WTC11 (cell line): ENCODE measurements at regions not wholly inside any gene's neighbourhood (a gene's known extent, or its start where the extent isn't known, plus 50 kb on each side); places are given as distances from the start of the nearest gene placed in this dataset.

Source experiments
- ATAC-seq: fragments of 200-7000 bp; cut with Tn5 transposase; 2 replicates; pipeline ENCODE4 v1.10.0; 2021; ENCODE audit warnings: mild to moderate bottlenecking, moderate library complexity
- CTCF ChIA-PET: fragments of 300-600 bp; sonication (Branson Sonifier 250); formaldehyde crosslinking; loops from one replicate; lab custom pipeline; 2021; ENCODE audit warnings: antibody characterized with exemption; lab: Charles Lee
- POLR2A ChIA-PET: fragments of 350-600 bp; sonication (Branson Sonifier 250); formaldehyde crosslinking; loops from one replicate; lab custom pipeline; 2021; ENCODE audit warnings: antibody characterized with exemption; lab: Charles Lee
- DNase-seq: peaks from one replicate; pipeline ENCODE4 v3.0.0; 2021; ENCODE audit warnings: low spot score
- H3K27ac Mint-ChIP-seq: 2 replicates; pipeline ENCODE4 v1.8.0; 2021; ENCODE audit warnings: mixed read lengths
- H3K27me3 Mint-ChIP-seq: 2 replicates; pipeline ENCODE4 v1.8.0; 2021; ENCODE audit warnings: low read depth, mild to moderate bottlenecking, moderate library complexity, mixed read lengths
- H3K36me3 Mint-ChIP-seq: 2 replicates; pipeline ENCODE4 v1.8.0; 2021; ENCODE audit warnings: mixed read lengths
- H3K4me1 Mint-ChIP-seq: 2 replicates; pipeline ENCODE4 v1.8.0; 2022; ENCODE audit warnings: mixed read lengths
- H3K4me3 Mint-ChIP-seq: 2 replicates; pipeline ENCODE4 v1.8.0; 2021; ENCODE audit warnings: mild to moderate bottlenecking, moderate library complexity, mixed read lengths
- H3K9me3 Mint-ChIP-seq: 2 replicates; pipeline ENCODE4 v1.8.0; 2021; ENCODE audit warnings: mixed read lengths
- AR ChIP-seq: fragments of 250-450 bp; sonication (Bioruptor Pico); IDR thresholded peaks from 2 replicates; pipeline ENCODE4 v1.9.0; 2021; ENCODE audit warnings: mild to moderate bottlenecking
- ATF2 ChIP-seq: sonication (generic); formaldehyde crosslinking; IDR thresholded peaks from 2 replicates; pipeline ENCODE4 v1.8.1; 2022; ENCODE audit warnings: low read depth, missing genetic modification reagents, borderline replicate concordance
- ELF4 ChIP-seq: sonication (generic); formaldehyde crosslinking; IDR thresholded peaks from 2 replicates; pipeline ENCODE4 v1.8.1; 2022; ENCODE audit warnings: low read depth, mild to moderate bottlenecking, moderate library complexity, missing genetic modification reagents
- MLX ChIP-seq: sonication (generic); formaldehyde crosslinking; IDR thresholded peaks from 2 replicates; pipeline ENCODE4 v1.8.1; 2023; ENCODE audit warnings: mild to moderate bottlenecking, missing genetic modification reagents, moderate library complexity
- PRRX2 ChIP-seq: fragments of 250-450 bp; sonication (Bioruptor Pico); IDR thresholded peaks from 2 replicates; pipeline ENCODE4 v1.8.0; 2021; ENCODE audit warnings: mild to moderate bottlenecking
- SOX15 ChIP-seq: fragments of 250-450 bp; sonication (Bioruptor Pico); IDR thresholded peaks from 2 replicates; pipeline ENCODE4 v1.9.0; 2021; ENCODE audit warnings: mild to moderate bottlenecking
- TEAD4 ChIP-seq: sonication (generic); formaldehyde crosslinking; IDR thresholded peaks from 2 replicates; pipeline ENCODE4 v1.8.0; 2022; ENCODE audit warnings: mild to moderate bottlenecking, missing genetic modification reagents
- ZBTB43 ChIP-seq: sonication (generic); formaldehyde crosslinking; IDR thresholded peaks from 2 replicates; pipeline ENCODE4 v1.8.1; 2023; ENCODE audit warnings: mild to moderate bottlenecking, missing genetic modification reagents
- ZNF532 ChIP-seq: fragments of 250-450 bp; sonication (Bioruptor Pico); IDR thresholded peaks from 2 replicates; pipeline ENCODE4 v1.9.0; 2021; ENCODE audit warnings: mild to moderate bottlenecking, borderline replicate concordance

- TF ChIP-seq SOX15 (CRISPR knock-in tag) = no peak
- no peak for TF ChIP-seq MLX
- no peak for TF ChIP-seq ZBTB43 (CRISPR knock-in tag)
- TF ChIP-seq ATF2 (CRISPR knock-in tag) = no peak
- no peak for TF ChIP-seq ZNF532
- no peak overlapping the region for H3K4me3 Mint-ChIP-seq
- CTCF ChIA-PET = no interaction called here
- no peaks in the 10 kb centered on the region for H3K9me3 Mint-ChIP-seq
- POLR2A ChIA-PET = interaction anchor here (0.5 to 1.0 kb wide), 2 partner anchors 9 kb away, joined by 3 to 6 read pairs; no protein-coding TSS in a partner anchor
- no peak for ATAC-seq
- H3K27ac Mint-ChIP-seq = no peak overlapping the region
- no peaks in the 10 kb centered on the region; the same call in 1 of the 2 replicates for H3K27me3 Mint-ChIP-seq
- peaks cover 15% of the 10 kb centered on the region for H3K4me1 Mint-ChIP-seq
- no peak for DNase-seq
- H3K36me3 Mint-ChIP-seq = no peaks in the 10 kb centered on the region
Measured at GRCh38 chr5:56350011-56350596, 117.0 kb upstream of the ANKRD55 start.

GRCh38 chr5:56349461-56349860 is 116.3 kb upstream of the ANKRD55 start:
- peaks cover 15% of the 10 kb centered on the region for H3K4me1 Mint-ChIP-seq
- no peak for ATAC-seq
- no peak overlapping the region for H3K27ac Mint-ChIP-seq
- CTCF ChIA-PET = no interaction called here
- DNase-seq = no peak
- POLR2A ChIA-PET = no interaction called here
- TF ChIP-seq AR (no peak), ELF4 (CRISPR knock-in tag) (no peak), ZNF532 (no peak), PRRX2 (no peak), TEAD4 (CRISPR knock-in tag) (no peak)
- H3K4me3 Mint-ChIP-seq = no peak overlapping the region
- no peaks in the 10 kb centered on the region; the same call in 1 of the 2 replicates for H3K27me3 Mint-ChIP-seq
- H3K9me3 Mint-ChIP-seq = no peaks in the 10 kb centered on the region
- no peaks in the 10 kb centered on the region for H3K36me3 Mint-ChIP-seq
